Activated CD8-positive, alpha-beta memory T cell treated with anti-CD3 and anti-CD28 coated beads, Interleukin-2, amount 10 ng/mL, durations not matched to agents 7 days and 5 days (primary cell): ENCODE measurements at regions not wholly inside any gene's neighbourhood (a gene's known extent, or its start where the extent isn't known, plus 50 kb on each side); places are given as distances from the start of the nearest gene placed in this dataset.

ENCODE experiments used
- ATAC-seq: fragments of 150-1000 bp; cut with Tn5 transposase; one replicate; pipeline ENCODE4 v1.10.0; 2021; ENCODE audit warnings: moderate library complexity
- CTCF ChIA-PET: fragments of 350-600 bp; sonication (Branson Sonifier 250); formaldehyde crosslinking; loops from one replicate; lab custom pipeline; 2021; ENCODE audit warnings: antibody characterized with exemption; lab: Charles Lee
- DNase-seq: peaks from one replicate; pipeline ENCODE4 v3.0.0-alpha.2; 2020
- H3K27ac Mint-ChIP-seq: one replicate; pipeline ENCODE4 v1.8.0; 2021; ENCODE audit warnings: mild to moderate bottlenecking, mixed read lengths
- H3K27me3 Mint-ChIP-seq: one replicate; pipeline ENCODE4 v1.8.0; 2021; ENCODE audit warnings: mixed read lengths
- H3K36me3 Mint-ChIP-seq: one replicate; pipeline ENCODE4 v1.8.0; 2021; ENCODE audit warnings: mild to moderate bottlenecking, mixed read lengths
- H3K4me1 Mint-ChIP-seq: one replicate; pipeline ENCODE4 v1.8.0; 2021; ENCODE audit warnings: mixed read lengths
- H3K4me3 Mint-ChIP-seq: one replicate; pipeline ENCODE4 v1.8.0; 2021; ENCODE audit warnings: mild to moderate bottlenecking, moderate library complexity, mixed read lengths
- H3K9me3 Mint-ChIP-seq: one replicate; pipeline ENCODE4 v1.8.0; 2022; ENCODE audit warnings: low read depth, mixed read lengths

GRCh38 chr7:136555933-136556332, 312.5 kb upstream of the CHRM2 start:
- Mint-ChIP-seq H3K27me3 (no peaks in the 10 kb centered on the region), H3K4me3 (no peak overlapping the region), H3K9me3 (peaks cover 4% of the 10 kb centered on the region), H3K27ac (no peak overlapping the region), H3K4me1 (no peaks in the 10 kb centered on the region), H3K36me3 (no peaks in the 10 kb centered on the region)
- no peak for ATAC-seq
- CTCF ChIA-PET, result no interaction called here
- DNase-seq, result no peak

DNA sequence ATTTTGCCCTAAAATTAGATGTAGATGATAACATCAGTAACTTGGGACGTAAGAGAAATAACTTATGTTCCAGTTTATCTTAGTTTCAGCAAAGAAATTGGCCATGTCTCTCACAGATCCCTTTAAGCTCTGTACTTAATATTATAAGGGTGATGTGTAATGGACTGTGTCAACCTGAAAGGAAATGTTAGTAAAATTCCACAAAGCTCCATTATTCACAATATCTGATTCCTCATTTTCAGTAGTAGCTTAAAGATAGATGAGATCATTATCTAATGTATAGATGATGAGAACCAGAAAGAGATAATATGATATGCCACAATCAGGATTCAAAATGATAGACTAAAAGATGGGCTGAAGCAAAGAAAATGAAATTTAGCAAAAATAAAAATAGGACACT, 316.8 kb upstream of the CHRM2 start:
- Mint-ChIP-seq H3K27me3 (no peaks in the 10 kb centered on the region), H3K36me3 (no peaks in the 10 kb centered on the region), H3K4me1 (no peaks in the 10 kb centered on the region), H3K27ac (no peak overlapping the region), H3K4me3 (no peak overlapping the region), H3K9me3 (peaks cover 2% of the 10 kb centered on the region)
- ATAC-seq, result no peak
- CTCF ChIA-PET, result no interaction called here
- DNase-seq, result no peak

DNA sequence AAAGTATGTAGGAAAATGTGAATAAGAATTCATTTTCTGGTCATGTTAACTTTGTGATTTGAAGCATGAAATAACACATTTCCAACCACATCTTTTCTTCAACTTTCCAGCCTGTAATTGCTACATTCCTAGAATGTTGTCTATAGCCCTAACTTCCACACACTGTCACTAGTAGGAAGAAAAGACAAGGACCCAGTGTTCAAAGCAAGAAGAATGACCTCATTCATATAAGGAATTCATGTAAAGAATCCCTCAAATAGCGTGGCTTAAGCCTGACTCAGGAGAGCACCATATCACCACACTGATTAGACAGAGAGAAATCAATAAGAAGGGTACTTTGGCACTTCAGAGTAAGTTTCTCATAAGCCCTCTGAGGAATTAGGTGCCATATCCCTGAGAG, 318.7 kb upstream of the CHRM2 start:
- no peaks in the 10 kb centered on the region for H3K36me3 Mint-ChIP-seq
- H3K9me3 Mint-ChIP-seq, result no peaks in the 10 kb centered on the region
- no peak for ATAC-seq

GRCh38 chr7:136533732-136534131, 334.7 kb upstream of the CHRM2 start:
- no peak overlapping the region for H3K27ac Mint-ChIP-seq
- peaks cover 18% of the 10 kb centered on the region for H3K9me3 Mint-ChIP-seq
- H3K27me3 Mint-ChIP-seq, result no peaks in the 10 kb centered on the region
- no peaks in the 10 kb centered on the region for H3K36me3 Mint-ChIP-seq
- no peaks in the 10 kb centered on the region for H3K4me1 Mint-ChIP-seq
- H3K4me3 Mint-ChIP-seq, result no peak overlapping the region
- ATAC-seq (no peak), DNase-seq (no peak)
- CTCF ChIA-PET, result no interaction called here

More for the DNA sequence above, 318.7 kb upstream of the CHRM2 start:
- H3K4me1 Mint-ChIP-seq, result no peaks in the 10 kb centered on the region
- H3K27ac Mint-ChIP-seq, result no peak overlapping the region
- H3K27me3 Mint-ChIP-seq, result no peaks in the 10 kb centered on the region
- no peak for DNase-seq
- CTCF ChIA-PET, result no interaction called here
- H3K4me3 Mint-ChIP-seq, result no peak overlapping the region

GRCh38 chr7:136530831-136531230, 337.6 kb upstream of the CHRM2 start:
- peaks cover 16% of the 10 kb centered on the region for H3K9me3 Mint-ChIP-seq
- no peak for DNase-seq
- no peaks in the 10 kb centered on the region for H3K36me3 Mint-ChIP-seq
- no peak for ATAC-seq
- H3K27me3 Mint-ChIP-seq, result no peaks in the 10 kb centered on the region
- CTCF ChIA-PET, result no interaction called here
- no peak overlapping the region for H3K4me3 Mint-ChIP-seq
- no peak overlapping the region for H3K27ac Mint-ChIP-seq
- H3K4me1 Mint-ChIP-seq, result no peaks in the 10 kb centered on the region

GRCh38 chr7:136528329-136528728, 340.1 kb upstream of the CHRM2 start:
- no peak for ATAC-seq
- DNase-seq, result no peak
- Mint-ChIP-seq H3K9me3 (peaks cover 8% of the 10 kb centered on the region), H3K36me3 (no peaks in the 10 kb centered on the region), H3K27ac (no peak overlapping the region), H3K27me3 (no peaks in the 10 kb centered on the region), H3K4me3 (no peak overlapping the region), H3K4me1 (no peaks in the 10 kb centered on the region)
- CTCF ChIA-PET, result no interaction called here

DNA sequence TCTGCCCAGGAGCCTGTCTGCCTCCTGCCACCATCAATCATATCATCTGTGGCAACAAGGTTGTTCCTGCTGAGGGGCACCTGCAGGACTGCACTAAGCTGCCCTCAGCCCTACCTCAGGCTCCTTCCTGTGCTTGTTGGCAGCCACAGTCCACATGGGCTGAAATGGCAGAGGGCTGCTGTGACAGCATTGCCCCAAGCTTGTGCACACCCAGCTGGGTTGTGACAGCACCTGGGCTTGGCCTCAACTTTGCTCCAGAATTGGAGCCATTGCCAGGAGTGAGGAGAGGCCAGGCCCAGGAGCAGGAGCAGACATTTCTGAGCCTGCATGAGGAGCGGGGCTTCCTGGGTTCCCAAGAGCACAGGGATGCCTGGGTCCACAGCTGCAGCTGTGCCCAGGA, 340.9 kb upstream of the CHRM2 start:
- Mint-ChIP-seq H3K36me3 (no peaks in the 10 kb centered on the region), H3K27ac (no peak overlapping the region), H3K9me3 (peaks cover under 1% of the 10 kb centered on the region), H3K27me3 (no peaks in the 10 kb centered on the region), H3K4me1 (no peaks in the 10 kb centered on the region), H3K4me3 (no peak overlapping the region)
- ATAC-seq, result no peak
- no peak for DNase-seq
- CTCF ChIA-PET, result no interaction called here

DNA sequence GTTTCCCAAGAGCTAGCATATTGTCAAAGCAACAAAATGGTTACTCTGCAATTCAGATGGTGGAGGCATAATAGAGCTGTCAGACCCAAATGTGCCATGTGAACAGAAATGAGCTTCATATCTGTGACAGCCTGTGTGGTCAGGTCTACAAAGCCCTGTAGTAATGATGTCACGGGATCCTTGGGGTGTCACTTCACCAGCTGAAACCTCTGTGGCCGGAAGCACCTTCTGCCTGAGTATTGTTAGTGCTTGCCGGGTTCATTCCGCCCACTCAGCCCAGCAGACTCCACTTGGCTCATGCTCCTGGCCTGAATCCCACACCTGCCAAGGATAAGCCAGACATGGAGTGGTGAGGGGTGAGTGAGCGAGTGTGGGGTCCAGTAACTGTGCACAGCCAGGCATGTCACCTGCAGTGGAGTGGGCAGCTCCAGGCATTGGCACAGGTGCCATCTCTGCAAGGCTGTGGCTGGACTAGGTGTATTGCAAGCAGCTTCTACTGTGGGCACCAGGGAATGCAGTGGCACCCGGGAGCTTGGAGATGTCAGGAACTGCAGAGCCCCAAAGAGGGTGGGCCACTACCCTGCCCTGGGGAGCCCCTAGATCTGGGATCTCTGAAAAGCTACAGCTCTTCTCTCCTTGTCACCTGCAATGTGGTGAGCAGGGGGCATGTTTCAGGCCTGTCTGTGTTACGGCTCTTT, 341.9 kb upstream of the CHRM2 start:
- H3K4me3 Mint-ChIP-seq, result no peak overlapping the region
- H3K4me1 Mint-ChIP-seq, result no peaks in the 10 kb centered on the region
- H3K9me3 Mint-ChIP-seq, result no peaks in the 10 kb centered on the region
- DNase-seq (no peak), ATAC-seq (no peak)
- no peak overlapping the region for H3K27ac Mint-ChIP-seq
- no peaks in the 10 kb centered on the region for H3K36me3 Mint-ChIP-seq
- H3K27me3 Mint-ChIP-seq, result no peaks in the 10 kb centered on the region
- CTCF ChIA-PET, result no interaction called here

DNA sequence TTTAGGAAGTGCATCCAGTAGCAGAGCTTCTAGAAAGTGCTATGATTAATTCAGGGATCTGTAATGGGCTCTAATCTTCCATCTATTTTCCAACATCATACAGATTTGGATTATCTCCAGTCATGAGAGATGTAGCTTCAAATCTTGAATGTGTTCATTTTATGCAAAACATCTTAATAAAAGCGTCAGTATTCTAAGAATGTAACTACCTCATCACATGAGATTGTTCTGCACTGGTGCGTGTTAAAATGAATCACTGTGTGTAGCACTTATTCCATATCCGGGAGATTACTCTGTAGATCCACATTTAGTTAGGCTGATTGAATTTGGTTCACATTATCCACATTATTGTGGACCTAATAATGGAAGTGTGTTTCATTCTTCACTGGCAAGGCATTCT, 344.9 kb upstream of the CHRM2 start:
- H3K36me3 Mint-ChIP-seq, result no peaks in the 10 kb centered on the region
- H3K4me1 Mint-ChIP-seq, result no peaks in the 10 kb centered on the region
- H3K4me3 Mint-ChIP-seq, result no peak overlapping the region
- no peaks in the 10 kb centered on the region for H3K9me3 Mint-ChIP-seq
- CTCF ChIA-PET, result no interaction called here
- ATAC-seq (no peak), DNase-seq (no peak)
- H3K27ac Mint-ChIP-seq, result no peak overlapping the region
- no peaks in the 10 kb centered on the region for H3K27me3 Mint-ChIP-seq

DNA sequence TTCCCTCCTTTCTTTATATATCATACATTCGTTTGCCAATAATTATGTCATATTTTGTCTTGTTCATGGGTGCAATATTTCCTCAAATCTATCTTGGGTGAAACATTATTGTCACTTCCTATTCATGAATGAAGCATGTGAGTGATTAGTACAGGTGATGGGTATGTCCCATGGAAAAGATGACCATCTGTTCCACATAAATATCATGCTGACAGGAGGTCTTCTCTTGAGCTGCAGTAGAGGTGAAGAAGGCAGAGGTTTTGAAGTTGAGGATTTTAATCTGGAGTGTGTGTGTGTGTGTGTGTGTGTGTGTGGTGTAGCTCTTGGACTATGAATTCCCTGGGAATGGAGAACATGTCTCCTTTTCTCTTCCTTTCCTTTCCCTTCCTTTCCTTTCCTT, 350.5 kb upstream of the CHRM2 start:
- Mint-ChIP-seq H3K4me3 (no peak overlapping the region), H3K36me3 (no peaks in the 10 kb centered on the region), H3K4me1 (no peaks in the 10 kb centered on the region), H3K9me3 (no peaks in the 10 kb centered on the region), H3K27ac (no peak overlapping the region), H3K27me3 (no peaks in the 10 kb centered on the region)
- CTCF ChIA-PET, result no interaction called here
- ATAC-seq (no peak), DNase-seq (no peak)

GRCh38 chr7:136514776-136515175, 353.7 kb upstream of the CHRM2 start:
- CTCF ChIA-PET, result no interaction called here
- Mint-ChIP-seq H3K27ac (no peak overlapping the region), H3K4me3 (no peak overlapping the region), H3K27me3 (no peaks in the 10 kb centered on the region), H3K4me1 (no peaks in the 10 kb centered on the region), H3K9me3 (no peaks in the 10 kb centered on the region), H3K36me3 (no peaks in the 10 kb centered on the region)
- ATAC-seq (no peak), DNase-seq (no peak)

GRCh38 chr7:136513744-136514143, 354.7 kb upstream of the CHRM2 start:
- ATAC-seq (no peak), DNase-seq (no peak)
- Mint-ChIP-seq H3K4me1 (no peaks in the 10 kb centered on the region), H3K36me3 (no peaks in the 10 kb centered on the region), H3K27me3 (no peaks in the 10 kb centered on the region), H3K4me3 (no peak overlapping the region), H3K27ac (no peak overlapping the region), H3K9me3 (no peaks in the 10 kb centered on the region)
- CTCF ChIA-PET, result no interaction called here

- Mint-ChIP-seq H3K27me3 (no peaks in the 10 kb centered on the region), H3K4me3 (no peak overlapping the region), H3K4me1 (no peaks in the 10 kb centered on the region), H3K36me3 (no peaks in the 10 kb centered on the region), H3K9me3 (peaks cover 4% of the 10 kb centered on the region), H3K27ac (no peak overlapping the region)
- no peak for ATAC-seq
- CTCF ChIA-PET, result no interaction called here
- no peak for DNase-seq
Observed at GRCh38 chr7:136509466-136509865, 359.0 kb upstream of the CHRM2 start.

DNA sequence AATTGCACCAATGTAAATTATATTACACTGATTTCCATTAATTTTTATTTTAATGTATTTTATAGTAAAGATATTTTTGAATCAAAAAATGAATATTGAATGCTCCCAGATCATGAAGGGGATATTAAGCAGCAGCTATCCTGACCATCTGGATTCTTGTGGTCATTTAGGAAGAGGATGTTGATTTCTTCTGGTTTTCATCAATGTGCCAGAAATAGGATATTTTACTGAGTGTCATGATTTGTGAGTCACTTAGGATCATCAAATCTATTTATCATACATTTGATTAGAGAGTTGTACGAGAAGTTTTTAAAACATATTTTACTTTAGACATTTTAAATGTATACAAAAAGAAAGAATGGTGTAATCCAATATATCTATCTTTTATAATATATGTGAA, 366.3 kb upstream of the CHRM2 start:
- no peak for ATAC-seq
- Mint-ChIP-seq H3K36me3 (no peaks in the 10 kb centered on the region), H3K27ac (no peak overlapping the region), H3K4me1 (no peaks in the 10 kb centered on the region), H3K9me3 (peaks cover 6% of the 10 kb centered on the region), H3K27me3 (no peaks in the 10 kb centered on the region), H3K4me3 (no peak overlapping the region)
- CTCF ChIA-PET, result no interaction called here
- DNase-seq, result no peak

DNA sequence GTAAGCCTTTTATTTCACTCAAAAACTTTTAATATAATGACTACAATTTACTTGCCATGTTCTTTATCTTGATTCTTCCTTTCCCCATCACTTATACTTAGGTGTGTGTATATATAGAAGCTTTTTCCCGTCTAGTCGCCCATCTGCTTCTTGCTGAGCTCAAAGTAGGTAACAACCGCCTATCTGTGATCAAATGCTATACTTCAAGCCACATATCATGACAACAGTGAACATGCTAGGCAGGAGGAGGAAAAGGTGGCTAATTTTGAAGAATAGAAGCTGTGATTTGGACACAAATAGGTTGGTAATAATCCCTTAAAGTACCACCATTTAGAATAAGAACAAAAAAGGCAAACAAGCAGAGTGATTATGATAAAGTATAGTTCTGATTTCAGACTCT, 367.3 kb upstream of the CHRM2 start:
- CTCF ChIA-PET, result no interaction called here
- H3K27ac Mint-ChIP-seq, result no peak overlapping the region
- no peak overlapping the region for H3K4me3 Mint-ChIP-seq
- H3K36me3 Mint-ChIP-seq, result no peaks in the 10 kb centered on the region
- no peaks in the 10 kb centered on the region for H3K27me3 Mint-ChIP-seq
- DNase-seq (no peak), ATAC-seq (no peak)
- H3K9me3 Mint-ChIP-seq, result peaks cover 4% of the 10 kb centered on the region
- H3K4me1 Mint-ChIP-seq, result no peaks in the 10 kb centered on the region
